GM23338 (cell line): ENCODE measurements at regions not wholly inside any gene's neighbourhood (a gene's known extent, or its start where the extent isn't known, plus 50 kb on each side); places are given as distances from the start of the nearest gene placed in this dataset.

Experiments
- ATAC-seq: fragments of 200-7000 bp; cut with Tn5 transposase; 3 replicates; pipeline ENCODE4 v1.9.1; 2020
- DNase-seq: peaks from one replicate; pipeline ENCODE4 v3.0.0-alpha.2; 2015; ENCODE audit warnings: low spot score
- H2AFZ ChIP-seq: fragments of 200-600 bp; sonication (generic); 2 replicates; pipeline ENCODE4 v1.8.0; 2016; ENCODE audit warnings: antibody characterized with exemption, mild to moderate bottlenecking, moderate library complexity
- H3F3A ChIP-seq: fragments of 200-600 bp; sonication (generic); replicated peaks from 2 replicates; pipeline ENCODE4 v1.8.0; 2017; ENCODE audit warnings: antibody characterized with exemption, mixed run types, low read depth
- H3K27ac ChIP-seq: fragments of 200-600 bp; sonication (generic); 2 replicates; pipeline ENCODE4 v1.6.1; 2016; ENCODE audit warnings: low read depth
- H3K27me3 ChIP-seq: fragments of 200-600 bp; sonication (generic); 2 replicates; pipeline ENCODE4 v1.8.0; 2016; ENCODE audit warnings: mild to moderate bottlenecking, mixed run types, moderate library complexity; ENCODE audit not compliant: insufficient read depth
- H3K36me3 ChIP-seq: fragments of 200-600 bp; sonication (generic); 2 replicates; pipeline ENCODE4 v1.8.0; 2016; ENCODE audit warnings: mild to moderate bottlenecking; ENCODE audit not compliant: insufficient read depth
- H3K4me1 ChIP-seq: fragments of 200-600 bp; sonication (generic); 2 replicates; pipeline ENCODE4 v1.8.0; 2016; ENCODE audit warnings: mild to moderate bottlenecking, moderate library complexity; ENCODE audit not compliant: insufficient read depth
- H3K4me2 ChIP-seq: fragments of 200-600 bp; sonication (generic); 2 replicates; pipeline ENCODE4 v1.7.1; 2017; ENCODE audit warnings: mixed run types
- H3K4me3 ChIP-seq: fragments of 200-600 bp; sonication (generic); 2 replicates; pipeline ENCODE4 v1.6.1; 2016; ENCODE audit warnings: mixed run types
- H3K79me2 ChIP-seq: fragments of 200-600 bp; sonication (generic); replicated peaks from 2 replicates; pipeline ENCODE4 v1.8.0; 2017; ENCODE audit warnings: mild to moderate bottlenecking; ENCODE audit not compliant: insufficient read depth
- H3K9me2 ChIP-seq: fragments of 200-600 bp; sonication (generic); 2 replicates; pipeline ENCODE4 v1.8.0; 2017; ENCODE audit not compliant: insufficient read depth
- H4K20me1 ChIP-seq: fragments of 200-600 bp; sonication (generic); replicated peaks from 2 replicates; pipeline ENCODE4 v1.8.0; 2017; ENCODE audit warnings: mild to moderate bottlenecking; ENCODE audit not compliant: insufficient read depth
- H3K27ac Mint-ChIP-seq: 2 replicates; pipeline ENCODE4 v1.8.0; 2020; ENCODE audit warnings: inconsistent platforms, mild to moderate bottlenecking, moderate library complexity, mixed read lengths
- H3K27me3 Mint-ChIP-seq: 3 replicates; pipeline ENCODE4 v1.8.0; 2022; ENCODE audit warnings: low read depth, mild to moderate bottlenecking, moderate library complexity, mixed read lengths, inconsistent platforms; ENCODE audit not compliant: insufficient read depth, poor library complexity
- H3K36me3 Mint-ChIP-seq: 3 replicates; pipeline ENCODE4 v1.8.0; 2021; ENCODE audit warnings: low read depth, mild to moderate bottlenecking, inconsistent platforms, moderate library complexity, mixed read lengths
- H3K4me1 Mint-ChIP-seq: 3 replicates; pipeline ENCODE4 v1.8.0; 2020; ENCODE audit warnings: mild to moderate bottlenecking, inconsistent platforms, mixed read lengths
- H3K4me3 Mint-ChIP-seq: 3 replicates; pipeline ENCODE4 v1.8.0; 2021; ENCODE audit warnings: moderate library complexity, mild to moderate bottlenecking, inconsistent platforms, mixed read lengths
- H3K9me3 Mint-ChIP-seq: 3 replicates; pipeline ENCODE4 v1.8.0; 2020; ENCODE audit warnings: moderate library complexity, mild to moderate bottlenecking, inconsistent platforms, mixed read lengths
- CREB1 ChIP-seq: fragments of 250-450 bp; sonication (Bioruptor Pico); IDR thresholded peaks from 2 replicates; pipeline ENCODE4 v1.5.0; 2020; ENCODE audit warnings: low read depth, mild to moderate bottlenecking, moderate library complexity
- ETS1 ChIP-seq: IDR thresholded peaks from 2 replicates; pipeline ENCODE4 v1.6.1; 2016; ENCODE audit warnings: antibody characterized with exemption
- EZH2 ChIP-seq: fragments of 200-600 bp; sonication (generic); IDR thresholded peaks from one replicate; pipeline ENCODE4 v1.8.0; 2017; ENCODE audit warnings: antibody characterized with exemption, mild to moderate bottlenecking, low read depth; ENCODE audit not compliant: unreplicated experiment
- EZH2phosphoT487 ChIP-seq: fragments of 200-600 bp; sonication (generic); IDR thresholded peaks from one replicate; pipeline ENCODE4 v1.8.1; 2018; ENCODE audit warnings: antibody characterized with exemption; ENCODE audit not compliant: unreplicated experiment
- JUNB ChIP-seq: IDR thresholded peaks from one replicate; pipeline ENCODE4 v1.6.1; 2016; ENCODE audit warnings: antibody characterized with exemption; ENCODE audit not compliant: unreplicated experiment
- NANOG ChIP-seq: IDR thresholded peaks from 2 replicates; pipeline ENCODE4 v1.6.1; 2016; ENCODE audit warnings: antibody characterized with exemption, borderline replicate concordance
- POLR2AphosphoS5 ChIP-seq: IDR thresholded peaks from 2 replicates; pipeline ENCODE4 v1.6.1; 2016; ENCODE audit warnings: antibody characterized with exemption, low read depth
- STAT1 ChIP-seq: IDR thresholded peaks from one replicate; pipeline ENCODE4 v1.6.1; 2016; ENCODE audit warnings: antibody characterized with exemption; ENCODE audit not compliant: unreplicated experiment
- ZNF114 ChIP-seq: fragments of 250-450 bp; sonication (Bioruptor Pico); IDR thresholded peaks from 2 replicates; pipeline ENCODE4 v1.5.0; 2020; ENCODE audit warnings: mild to moderate bottlenecking, moderate library complexity
- ZNF331 ChIP-seq: fragments of 250-450 bp; sonication (Bioruptor Pico); IDR thresholded peaks from 2 replicates; pipeline ENCODE4 v1.5.0; 2020; ENCODE audit warnings: low read depth, mild to moderate bottlenecking, moderate library complexity
- ZNF462 ChIP-seq: fragments of 250-450 bp; sonication (Bioruptor Pico); IDR thresholded peaks from 2 replicates; pipeline ENCODE4 v1.5.0; 2020; ENCODE audit warnings: mild to moderate bottlenecking, moderate library complexity
- TF ChIP-seq, protein P1 (sequence below): IDR thresholded peaks from one replicate; pipeline ENCODE4 v1.6.1; 2018; ENCODE audit warnings: antibody characterized with exemption; ENCODE audit not compliant: unreplicated experiment
- TF ChIP-seq, protein P2 (sequence below), 2 experiments: fragments of 200-600 bp in 1 of 2; sonication (generic) in 1 of 2; conservative IDR thresholded peaks; 2 replicates each; pipeline versions ENCODE4 v1.5.1 to v1.6.1; 2016 to 2017; ENCODE audit warnings: antibody characterized with exemption in 2 of 2, low read depth in 2 of 2, mild to moderate bottlenecking in 2 of 2, moderate library complexity in 1 of 2

DNA sequence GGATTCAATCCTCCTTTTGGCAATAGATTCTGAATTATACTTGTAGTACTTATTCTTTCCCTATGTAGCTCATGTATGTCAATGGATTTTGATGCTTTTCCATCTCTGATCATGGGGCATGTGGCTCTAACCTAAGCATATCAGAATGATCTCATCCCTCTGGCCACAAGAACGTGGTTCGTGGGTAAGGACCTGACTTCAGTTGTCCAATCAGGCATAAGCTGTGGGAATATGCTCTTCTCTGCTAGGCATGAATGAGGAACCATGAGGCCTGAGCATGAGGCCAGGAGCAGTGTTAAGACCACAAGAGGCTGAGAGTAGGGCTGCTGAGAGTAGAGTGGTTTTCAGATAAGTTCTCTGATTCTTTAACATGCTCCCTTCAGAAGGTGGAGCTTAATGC is 292.4 kb upstream of the TSHZ3 start:
- Histone ChIP-seq H3K27ac (no peak overlapping the region), H3K79me2 (no peaks in the 10 kb centered on the region), H3K4me1 (no peaks in the 10 kb centered on the region), H3K4me2 (no peak overlapping the region), H2AFZ (no peak overlapping the region), H3K36me3 (no peaks in the 10 kb centered on the region), H3F3A (no peaks in the 10 kb centered on the region), H4K20me1 (no peaks in the 10 kb centered on the region), H3K4me3 (no peak overlapping the region), H3K27me3 (no peaks in the 10 kb centered on the region), H3K9me2 (0 out of 2 replicates have a peak, but pooled peaks cover 6% of the 10 kb centered on the region)
- no peak overlapping the region for H3K4me3 Mint-ChIP-seq
- ATAC-seq (no peak), DNase-seq (no peak)
- H3K9me3 Mint-ChIP-seq, result peaks cover 5% of the 10 kb centered on the region; the same call in 1 of the 3 replicates
- TF ChIP-seq JUNB, result no peak
- no peak for TF ChIP-seq ETS1
- TF ChIP-seq ZNF462, result no peak
- no peak for TF ChIP-seq EZH2
- TF ChIP-seq, protein P1, sequence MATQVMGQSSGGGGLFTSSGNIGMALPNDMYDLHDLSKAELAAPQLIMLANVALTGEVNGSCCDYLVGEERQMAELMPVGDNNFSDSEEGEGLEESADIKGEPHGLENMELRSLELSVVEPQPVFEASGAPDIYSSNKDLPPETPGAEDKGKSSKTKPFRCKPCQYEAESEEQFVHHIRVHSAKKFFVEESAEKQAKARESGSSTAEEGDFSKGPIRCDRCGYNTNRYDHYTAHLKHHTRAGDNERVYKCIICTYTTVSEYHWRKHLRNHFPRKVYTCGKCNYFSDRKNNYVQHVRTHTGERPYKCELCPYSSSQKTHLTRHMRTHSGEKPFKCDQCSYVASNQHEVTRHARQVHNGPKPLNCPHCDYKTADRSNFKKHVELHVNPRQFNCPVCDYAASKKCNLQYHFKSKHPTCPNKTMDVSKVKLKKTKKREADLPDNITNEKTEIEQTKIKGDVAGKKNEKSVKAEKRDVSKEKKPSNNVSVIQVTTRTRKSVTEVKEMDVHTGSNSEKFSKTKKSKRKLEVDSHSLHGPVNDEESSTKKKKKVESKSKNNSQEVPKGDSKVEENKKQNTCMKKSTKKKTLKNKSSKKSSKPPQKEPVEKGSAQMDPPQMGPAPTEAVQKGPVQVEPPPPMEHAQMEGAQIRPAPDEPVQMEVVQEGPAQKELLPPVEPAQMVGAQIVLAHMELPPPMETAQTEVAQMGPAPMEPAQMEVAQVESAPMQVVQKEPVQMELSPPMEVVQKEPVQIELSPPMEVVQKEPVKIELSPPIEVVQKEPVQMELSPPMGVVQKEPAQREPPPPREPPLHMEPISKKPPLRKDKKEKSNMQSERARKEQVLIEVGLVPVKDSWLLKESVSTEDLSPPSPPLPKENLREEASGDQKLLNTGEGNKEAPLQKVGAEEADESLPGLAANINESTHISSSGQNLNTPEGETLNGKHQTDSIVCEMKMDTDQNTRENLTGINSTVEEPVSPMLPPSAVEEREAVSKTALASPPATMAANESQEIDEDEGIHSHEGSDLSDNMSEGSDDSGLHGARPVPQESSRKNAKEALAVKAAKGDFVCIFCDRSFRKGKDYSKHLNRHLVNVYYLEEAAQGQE, result no peak
- TF ChIP-seq, protein P2, sequence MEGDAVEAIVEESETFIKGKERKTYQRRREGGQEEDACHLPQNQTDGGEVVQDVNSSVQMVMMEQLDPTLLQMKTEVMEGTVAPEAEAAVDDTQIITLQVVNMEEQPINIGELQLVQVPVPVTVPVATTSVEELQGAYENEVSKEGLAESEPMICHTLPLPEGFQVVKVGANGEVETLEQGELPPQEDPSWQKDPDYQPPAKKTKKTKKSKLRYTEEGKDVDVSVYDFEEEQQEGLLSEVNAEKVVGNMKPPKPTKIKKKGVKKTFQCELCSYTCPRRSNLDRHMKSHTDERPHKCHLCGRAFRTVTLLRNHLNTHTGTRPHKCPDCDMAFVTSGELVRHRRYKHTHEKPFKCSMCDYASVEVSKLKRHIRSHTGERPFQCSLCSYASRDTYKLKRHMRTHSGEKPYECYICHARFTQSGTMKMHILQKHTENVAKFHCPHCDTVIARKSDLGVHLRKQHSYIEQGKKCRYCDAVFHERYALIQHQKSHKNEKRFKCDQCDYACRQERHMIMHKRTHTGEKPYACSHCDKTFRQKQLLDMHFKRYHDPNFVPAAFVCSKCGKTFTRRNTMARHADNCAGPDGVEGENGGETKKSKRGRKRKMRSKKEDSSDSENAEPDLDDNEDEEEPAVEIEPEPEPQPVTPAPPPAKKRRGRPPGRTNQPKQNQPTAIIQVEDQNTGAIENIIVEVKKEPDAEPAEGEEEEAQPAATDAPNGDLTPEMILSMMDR (conservative IDR thresholded peaks at IDR 0.05; ENCODE audit: low read depth in 2 of 2), result no peak
- TF ChIP-seq ZNF114 (CRISPR knock-in tag), result no peak
- TF ChIP-seq POLR2AphosphoS5, result no peak
- TF ChIP-seq NANOG, result no peak
- no peak for TF ChIP-seq EZH2phosphoT487
- TF ChIP-seq STAT1, result no peak
- TF ChIP-seq ZNF331 (CRISPR knock-in tag), result no peak
- no peak for TF ChIP-seq CREB1 (CRISPR knock-in tag)
- peaks cover 3% of the 10 kb centered on the region for H3K27me3 Mint-ChIP-seq
- H3K36me3 Mint-ChIP-seq, result no peaks in the 10 kb centered on the region
- no peak overlapping the region for H3K27ac Mint-ChIP-seq
- H3K4me1 Mint-ChIP-seq, result no peaks in the 10 kb centered on the region
